T-helper 1 cell treated with Interleukin-12 subunit alpha and Interleukin-12 subunit beta and Interleukin-4 antibody, amounts not matched to agents 30 μg/mL and 1 μg/mL, for 36 hours (primary cell): ENCODE measurements at regions not wholly inside any gene's neighbourhood (a gene's known extent, or its start where the extent isn't known, plus 50 kb on each side); places are given as distances from the start of the nearest gene placed in this dataset.

Experiments used
- H3K27ac Mint-ChIP-seq: one replicate; pipeline ENCODE4 v1.8.0; 2021; ENCODE audit warnings: mild to moderate bottlenecking, mixed read lengths
- H3K27me3 Mint-ChIP-seq: one replicate; pipeline ENCODE4 v1.8.0; 2021; ENCODE audit warnings: low read depth, mixed read lengths
- H3K36me3 Mint-ChIP-seq: one replicate; pipeline ENCODE4 v1.8.0; 2021; ENCODE audit warnings: low read depth, mixed read lengths
- H3K4me1 Mint-ChIP-seq: one replicate; pipeline ENCODE4 v1.8.0; 2021; ENCODE audit warnings: low read depth, mixed read lengths
- H3K4me3 Mint-ChIP-seq: one replicate; pipeline ENCODE4 v1.8.0; 2021; ENCODE audit warnings: mild to moderate bottlenecking, moderate library complexity, mixed read lengths
- H3K9me3 Mint-ChIP-seq: one replicate; pipeline ENCODE4 v1.8.0; 2021; ENCODE audit warnings: mixed read lengths

DNA sequence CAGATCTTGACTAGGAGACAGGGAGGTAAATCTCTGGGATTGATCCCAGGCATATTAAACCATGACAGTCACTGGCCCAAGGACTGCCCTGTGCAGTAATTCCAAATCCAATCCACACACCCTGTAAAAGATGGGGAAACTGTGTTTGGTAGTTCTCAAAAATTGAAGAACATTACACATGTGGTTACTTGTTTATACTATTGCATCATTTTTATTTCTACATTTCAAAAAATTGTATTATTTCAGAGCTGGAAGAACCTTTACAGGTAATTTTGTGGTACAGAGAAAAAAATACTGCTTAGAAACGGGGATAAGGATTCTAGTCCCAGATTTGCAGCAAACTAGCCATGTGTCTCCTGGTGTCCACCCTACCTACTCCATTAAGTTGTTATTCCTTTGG is 400.5 kb downstream of the LRIG3 start:
- Mint-ChIP-seq H3K4me1 (no peaks in the 10 kb centered on the region), H3K9me3 (peaks cover 18% of the 10 kb centered on the region), H3K36me3 (no peaks in the 10 kb centered on the region), H3K4me3 (no peak overlapping the region), H3K27ac (no peak overlapping the region), H3K27me3 (no peaks in the 10 kb centered on the region)

DNA sequence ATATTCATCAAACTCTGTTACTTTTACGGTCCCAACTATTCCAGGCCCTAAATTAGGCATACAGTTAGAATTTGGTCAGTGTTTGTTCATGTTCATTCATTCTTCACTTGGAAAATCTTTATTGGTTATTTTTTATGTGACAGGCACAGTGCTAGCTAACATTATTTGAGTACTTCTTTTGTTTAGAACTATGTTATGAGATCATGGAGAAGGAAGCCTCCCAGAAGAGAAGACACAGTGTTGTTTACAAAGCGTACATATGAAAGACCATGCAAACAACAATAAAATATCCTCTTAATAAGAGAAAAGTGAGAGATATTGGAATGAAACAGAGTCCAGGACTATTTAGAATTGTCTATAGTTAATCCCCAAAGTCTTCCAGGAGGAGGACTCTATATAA is 399.2 kb downstream of the LRIG3 start:
- Mint-ChIP-seq H3K9me3 (peaks cover 17% of the 10 kb centered on the region), H3K27me3 (no peaks in the 10 kb centered on the region), H3K4me3 (no peak overlapping the region), H3K27ac (no peak overlapping the region), H3K36me3 (no peaks in the 10 kb centered on the region), H3K4me1 (no peaks in the 10 kb centered on the region)

DNA sequence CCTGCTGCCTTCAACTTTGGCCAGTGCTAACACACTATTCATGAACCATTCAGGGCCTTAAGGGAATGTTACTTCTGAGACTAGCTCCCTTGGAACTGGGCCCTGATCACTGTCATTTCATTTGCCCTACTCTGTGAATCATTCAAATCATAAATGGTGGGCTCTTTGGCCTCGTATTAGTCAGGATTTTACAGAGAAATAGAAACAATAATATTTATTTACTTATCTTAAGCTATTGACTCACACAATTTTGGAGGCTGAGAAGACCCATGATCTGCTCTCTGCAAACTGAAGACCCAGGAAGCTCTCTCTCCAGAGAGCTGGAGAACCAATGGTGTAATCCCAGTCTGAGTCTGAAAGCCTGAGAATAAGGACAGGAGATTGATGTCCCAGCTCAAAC is 398.5 kb downstream of the LRIG3 start:
- Mint-ChIP-seq H3K27ac (no peak overlapping the region), H3K27me3 (no peaks in the 10 kb centered on the region), H3K36me3 (no peaks in the 10 kb centered on the region), H3K4me3 (no peak overlapping the region), H3K4me1 (no peaks in the 10 kb centered on the region), H3K9me3 (peaks cover 11% of the 10 kb centered on the region)

DNA sequence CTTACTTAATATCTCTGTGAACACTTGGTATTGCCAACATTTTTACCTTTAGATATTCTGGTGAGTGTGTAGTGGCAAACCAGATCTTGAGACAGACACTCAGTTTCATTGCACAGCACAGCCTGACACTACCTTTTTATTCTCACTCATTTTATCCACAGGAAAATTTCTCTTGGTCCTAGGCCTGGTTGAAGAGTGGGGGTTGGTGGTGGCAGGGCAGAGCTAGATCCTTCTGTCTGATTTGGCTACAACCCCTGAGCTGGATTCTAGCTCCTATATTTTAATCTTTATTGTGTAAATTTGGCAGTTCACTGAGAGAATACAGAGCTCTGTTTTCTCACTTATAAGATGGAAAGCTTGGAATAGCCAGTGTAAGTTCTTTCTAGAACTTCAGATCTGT is 396.9 kb downstream of the LRIG3 start:
- Mint-ChIP-seq H3K4me3 (no peak overlapping the region), H3K36me3 (no peaks in the 10 kb centered on the region), H3K9me3 (peaks cover 6% of the 10 kb centered on the region), H3K4me1 (no peaks in the 10 kb centered on the region), H3K27me3 (no peaks in the 10 kb centered on the region), H3K27ac (no peak overlapping the region)

DNA sequence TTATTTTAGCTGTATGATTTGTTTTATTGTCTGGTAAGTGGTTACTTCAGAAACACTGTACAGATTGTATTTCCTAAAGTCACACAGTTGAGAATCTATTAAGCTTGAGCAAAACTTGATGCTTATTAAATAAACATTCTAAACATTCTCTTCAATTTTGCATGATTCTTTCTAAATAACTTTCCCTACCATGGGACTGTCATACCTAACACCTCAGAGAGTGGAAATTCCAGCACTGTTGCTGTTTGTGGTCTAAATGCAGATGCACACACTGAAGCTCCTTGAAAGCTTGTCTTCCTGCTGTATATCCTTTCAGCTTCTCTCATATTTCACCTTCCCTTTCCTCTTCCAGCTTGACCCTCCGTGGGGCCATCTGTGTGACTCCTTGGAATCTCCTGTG is 392.0 kb downstream of the LRIG3 start:
- Mint-ChIP-seq H3K4me3 (no peak overlapping the region), H3K27ac (no peak overlapping the region), H3K4me1 (no peaks in the 10 kb centered on the region), H3K36me3 (no peaks in the 10 kb centered on the region), H3K9me3 (no peaks in the 10 kb centered on the region), H3K27me3 (no peaks in the 10 kb centered on the region)

DNA sequence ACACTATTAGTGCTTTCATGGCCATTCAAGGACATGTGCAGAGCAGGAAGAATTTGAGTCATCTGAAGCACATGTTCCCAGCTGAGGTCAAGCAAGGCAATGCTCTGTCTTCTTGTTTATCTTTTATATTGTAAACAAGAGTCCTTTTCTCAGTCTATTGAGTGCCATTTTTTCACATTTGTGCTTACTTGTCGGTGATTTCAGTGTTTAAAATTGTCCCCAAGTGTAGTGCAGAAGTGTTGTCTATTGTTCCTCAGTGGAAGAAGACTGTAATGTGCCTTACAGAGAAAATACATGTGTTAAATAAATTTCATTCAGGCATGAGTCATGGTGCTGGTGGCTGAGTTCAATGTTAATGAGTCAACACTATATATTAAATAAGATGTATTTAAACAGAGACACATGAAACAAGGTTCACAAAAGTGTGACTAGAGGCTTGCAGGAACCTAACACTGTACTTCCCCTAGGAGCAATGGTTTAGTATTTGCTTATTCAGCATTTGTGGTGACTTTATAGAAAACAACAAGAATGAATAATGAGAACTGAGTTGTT is 391.1 kb downstream of the LRIG3 start:
- Mint-ChIP-seq H3K4me3 (no peak overlapping the region), H3K36me3 (no peaks in the 10 kb centered on the region), H3K4me1 (no peaks in the 10 kb centered on the region), H3K27ac (no peak overlapping the region), H3K27me3 (no peaks in the 10 kb centered on the region), H3K9me3 (no peaks in the 10 kb centered on the region)

DNA sequence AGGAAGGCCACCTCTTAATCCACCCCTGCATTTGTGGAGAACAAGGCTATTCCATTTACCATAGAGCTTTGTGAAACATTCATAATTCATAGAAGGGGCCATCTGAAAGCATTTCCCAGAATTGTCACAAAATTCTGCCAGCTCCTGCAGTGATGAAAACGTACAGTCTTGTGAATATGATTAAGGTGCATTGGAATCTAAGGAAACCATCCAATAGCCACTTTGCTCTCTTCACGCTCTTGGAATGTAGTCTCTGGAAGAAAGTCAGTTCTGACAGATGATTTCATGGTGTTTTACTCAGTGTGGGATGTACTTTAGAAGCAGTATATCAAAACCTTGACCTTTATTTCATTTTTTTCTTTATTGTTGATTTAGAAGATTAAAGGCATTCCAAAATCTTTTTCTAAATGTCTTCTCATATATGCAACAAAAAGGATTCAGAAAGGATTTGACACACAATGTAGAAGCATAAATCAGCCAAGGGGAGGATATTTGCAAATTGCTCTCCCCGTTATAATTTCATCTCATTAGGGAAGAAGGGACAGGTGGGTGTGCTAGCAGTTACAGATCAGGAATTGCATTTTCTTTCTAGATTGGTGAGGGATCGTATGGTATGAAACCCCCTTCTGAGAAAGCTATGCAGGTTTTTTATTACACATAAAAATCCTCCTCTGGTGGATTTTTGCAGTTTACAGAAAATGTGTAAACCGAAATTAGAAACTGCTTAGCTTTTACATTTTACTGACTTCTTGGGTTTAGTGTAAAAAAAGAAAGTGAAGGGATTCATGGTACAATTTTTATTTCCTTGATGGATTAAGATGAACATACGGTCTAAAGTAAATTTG is 390.2 kb downstream of the LRIG3 start:
- Mint-ChIP-seq H3K36me3 (no peaks in the 10 kb centered on the region), H3K4me1 (no peaks in the 10 kb centered on the region), H3K27ac (no peak overlapping the region), H3K27me3 (no peaks in the 10 kb centered on the region), H3K4me3 (no peak overlapping the region), H3K9me3 (no peaks in the 10 kb centered on the region)

DNA sequence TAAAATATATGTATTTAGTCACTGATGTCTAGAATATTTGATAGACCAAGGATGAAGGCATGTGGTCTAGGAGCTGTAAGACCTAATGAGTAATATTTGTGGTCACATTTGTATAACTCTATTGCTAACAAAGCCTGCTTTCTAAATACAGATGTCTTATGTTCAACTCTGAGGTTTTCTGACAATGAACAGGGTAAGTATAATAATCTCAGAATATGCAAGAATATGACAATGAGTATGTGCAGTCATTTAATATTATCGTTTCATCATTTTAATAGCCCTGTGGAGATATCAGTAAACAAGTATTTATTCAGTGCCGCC is 389.6 kb downstream of the LRIG3 start:
- H3K27me3 Mint-ChIP-seq = no peaks in the 10 kb centered on the region
- no peaks in the 10 kb centered on the region for H3K36me3 Mint-ChIP-seq
- H3K4me3 Mint-ChIP-seq = no peak overlapping the region
- no peaks in the 10 kb centered on the region for H3K9me3 Mint-ChIP-seq
- no peak overlapping the region for H3K27ac Mint-ChIP-seq
- no peaks in the 10 kb centered on the region for H3K4me1 Mint-ChIP-seq

DNA sequence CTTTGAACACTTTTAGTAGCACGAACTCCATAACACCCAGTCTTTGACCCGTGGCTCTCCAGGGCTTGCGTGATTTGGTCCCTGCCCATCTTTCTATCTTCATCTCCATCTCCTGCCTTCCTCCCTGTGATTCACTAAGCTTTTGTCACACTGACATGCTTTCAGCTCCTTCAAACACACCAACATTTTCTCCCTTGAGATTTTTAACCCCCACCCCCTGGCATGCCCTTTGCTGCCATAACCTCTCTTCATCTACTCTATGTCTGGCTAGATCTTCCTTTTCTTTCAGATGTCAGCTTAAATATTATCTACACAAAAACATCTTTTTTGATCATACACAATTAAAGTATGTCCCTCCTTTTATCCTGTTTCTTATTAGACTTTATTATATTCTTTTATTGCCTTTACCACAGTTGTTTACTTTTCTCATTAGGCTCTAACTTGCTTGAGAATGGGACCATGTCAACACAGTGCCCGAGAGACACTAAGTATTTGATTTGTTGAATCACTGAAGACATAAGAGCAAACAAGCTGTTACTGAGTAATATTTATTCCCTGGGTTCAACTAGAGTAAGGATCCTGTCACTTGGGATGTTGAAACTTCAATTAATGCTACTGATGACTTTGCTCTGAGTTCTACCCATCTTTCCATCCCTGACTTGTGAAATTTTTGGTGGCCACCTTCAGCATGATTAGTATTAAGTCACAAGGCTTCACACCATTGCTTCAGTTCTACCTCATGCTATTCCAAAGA is 387.3 kb downstream of the LRIG3 start:
- Mint-ChIP-seq H3K27ac (no peak overlapping the region), H3K36me3 (no peaks in the 10 kb centered on the region), H3K4me1 (no peaks in the 10 kb centered on the region), H3K9me3 (no peaks in the 10 kb centered on the region), H3K27me3 (no peaks in the 10 kb centered on the region), H3K4me3 (no peak overlapping the region)

DNA sequence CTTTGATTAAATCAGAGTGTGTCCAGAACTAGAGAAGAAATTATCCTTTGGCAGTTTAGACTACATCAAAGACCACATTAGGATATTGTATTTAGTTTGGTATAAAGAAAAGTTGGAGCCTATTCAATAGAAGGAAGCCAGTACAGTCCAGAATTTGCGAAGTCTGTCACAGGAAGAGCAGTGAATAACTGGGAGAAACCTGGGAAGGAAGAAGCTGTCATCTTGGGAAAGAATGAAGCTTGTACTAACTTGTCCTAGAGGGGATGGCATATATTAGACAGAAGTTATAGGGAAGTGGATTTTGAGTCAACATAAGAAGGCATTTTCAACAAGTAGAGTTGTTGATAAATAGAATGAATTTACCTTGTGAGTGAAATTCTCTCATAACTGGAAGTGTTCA is 386.7 kb downstream of the LRIG3 start:
- H3K27me3 Mint-ChIP-seq = no peaks in the 10 kb centered on the region
- H3K4me3 Mint-ChIP-seq = no peak overlapping the region
- no peaks in the 10 kb centered on the region for H3K4me1 Mint-ChIP-seq
- H3K9me3 Mint-ChIP-seq = no peaks in the 10 kb centered on the region
- no peak overlapping the region for H3K27ac Mint-ChIP-seq
- H3K36me3 Mint-ChIP-seq = no peaks in the 10 kb centered on the region

DNA sequence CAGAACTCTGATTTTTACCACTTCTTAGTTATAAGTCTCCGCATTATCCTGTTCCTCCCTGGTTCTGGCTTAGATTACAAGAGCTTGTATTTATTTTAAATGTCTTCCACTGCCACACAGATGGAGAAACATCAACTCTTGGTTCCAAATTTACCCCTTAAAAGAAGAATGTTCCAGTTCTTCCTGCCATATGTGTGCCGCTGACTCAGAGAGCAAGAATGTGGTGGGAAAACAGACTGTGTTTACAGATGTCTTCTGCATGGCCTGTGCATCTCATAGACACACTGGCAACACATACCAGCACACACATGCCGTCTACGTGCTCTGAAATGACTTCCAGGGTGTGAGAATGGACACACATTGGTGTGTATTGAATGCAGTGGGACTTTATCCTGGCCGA is 383.0 kb downstream of the LRIG3 start:
- Mint-ChIP-seq H3K27me3 (no peaks in the 10 kb centered on the region), H3K4me1 (no peaks in the 10 kb centered on the region), H3K9me3 (no peaks in the 10 kb centered on the region), H3K36me3 (no peaks in the 10 kb centered on the region), H3K27ac (no peak overlapping the region), H3K4me3 (no peak overlapping the region)

DNA sequence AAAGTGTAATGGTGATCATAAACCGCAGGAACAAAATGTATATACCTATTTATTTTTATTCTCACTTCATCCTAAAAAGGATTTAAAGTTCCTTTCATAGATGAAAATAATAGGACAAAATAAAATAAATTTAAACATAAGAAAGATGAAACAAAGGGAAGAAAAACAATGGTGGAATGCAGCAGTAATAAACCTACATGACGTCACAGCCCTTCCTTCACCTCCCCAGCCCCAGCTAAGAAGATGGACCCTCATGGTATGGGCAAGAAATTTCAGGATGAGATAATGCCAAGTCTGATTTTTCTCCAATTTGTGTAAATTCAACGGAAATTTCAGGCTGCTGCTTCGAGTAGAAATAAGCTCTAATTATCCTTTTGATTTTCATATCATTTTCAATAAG is 381.0 kb downstream of the LRIG3 start:
- Mint-ChIP-seq H3K4me3 (no peak overlapping the region), H3K4me1 (no peaks in the 10 kb centered on the region), H3K27me3 (no peaks in the 10 kb centered on the region), H3K27ac (no peak overlapping the region), H3K9me3 (no peaks in the 10 kb centered on the region), H3K36me3 (no peaks in the 10 kb centered on the region)

DNA sequence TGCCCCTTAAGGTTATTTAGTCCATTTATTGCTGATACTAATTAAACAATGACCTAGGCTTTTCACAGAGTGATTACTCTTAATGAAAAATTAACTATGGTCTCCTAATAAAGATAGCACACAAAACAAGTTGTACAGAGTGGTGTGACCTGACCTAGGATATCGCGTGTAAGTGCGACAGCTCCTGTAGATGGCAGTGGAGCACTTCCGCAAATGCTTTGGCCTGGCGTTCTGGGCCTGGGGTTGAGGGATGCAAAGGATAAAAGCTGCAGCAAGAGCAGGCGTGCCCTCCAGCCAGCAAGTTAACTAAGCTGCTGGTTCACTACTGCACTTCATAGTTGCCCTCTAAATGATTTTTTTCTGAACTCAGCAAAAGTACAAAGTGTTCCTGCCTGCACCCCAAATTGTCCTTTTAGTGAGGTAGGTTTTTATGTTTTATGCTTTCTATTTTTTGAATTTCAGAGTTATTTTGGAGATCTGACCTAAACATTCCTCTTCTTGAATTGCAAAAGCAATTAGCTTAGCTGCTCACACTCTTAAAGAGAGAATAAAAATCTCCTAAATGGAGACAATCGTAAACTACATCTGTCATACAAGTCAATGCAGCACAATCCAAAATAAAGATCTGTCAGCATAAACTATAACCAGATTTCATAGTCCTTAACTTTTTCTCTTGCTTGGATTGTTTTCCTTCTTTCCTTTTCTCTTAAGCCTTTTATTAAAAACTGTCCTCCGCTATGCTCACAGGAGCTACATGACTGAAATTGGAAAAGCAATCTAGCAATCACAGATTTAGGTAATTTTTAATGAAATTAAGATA is 379.6 kb downstream of the LRIG3 start:
- Mint-ChIP-seq H3K27ac (no peak overlapping the region), H3K27me3 (no peaks in the 10 kb centered on the region), H3K9me3 (no peaks in the 10 kb centered on the region), H3K4me3 (no peak overlapping the region), H3K36me3 (no peaks in the 10 kb centered on the region), H3K4me1 (no peaks in the 10 kb centered on the region)

DNA sequence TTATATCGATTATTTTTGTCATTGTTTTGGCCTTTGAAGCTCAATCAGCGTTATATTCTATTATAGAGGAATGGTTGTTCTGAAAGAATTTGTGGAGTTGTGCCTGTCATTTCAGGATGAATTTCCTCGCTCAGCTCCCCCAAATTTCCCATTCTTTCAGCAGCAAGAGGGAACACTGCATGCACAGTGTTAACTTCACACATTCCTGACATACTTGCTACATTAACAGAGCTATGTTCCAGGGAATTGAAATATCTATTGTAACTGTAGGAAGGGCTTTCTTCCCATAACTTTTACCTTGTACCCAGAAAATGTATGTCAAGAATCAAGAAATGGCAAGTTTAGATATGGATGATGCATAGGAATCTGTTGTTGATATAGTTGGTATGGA is 379.0 kb downstream of the LRIG3 start:
- Mint-ChIP-seq H3K27ac (no peak overlapping the region), H3K27me3 (no peaks in the 10 kb centered on the region), H3K4me3 (no peak overlapping the region), H3K4me1 (no peaks in the 10 kb centered on the region), H3K9me3 (no peaks in the 10 kb centered on the region), H3K36me3 (no peaks in the 10 kb centered on the region)
